Stomach (tissue), 4 donors: ENCODE measurements at regions not wholly inside any gene's neighbourhood (a gene's known extent, or its start where the extent isn't known, plus 50 kb on each side); places are given as distances from the start of the nearest gene placed in this dataset.

Source experiments
- EP300 ChIP-seq: sonication (generic); formaldehyde crosslinking; IDR thresholded peaks from one replicate; pipeline ENCODE4 v1.6.1; 2017; ENCODE audit warnings: antibody characterized with exemption
- POLR2A ChIP-seq, 4 donors: fragments of 450-650 bp; IDR thresholded peaks; one replicate each; pipeline ENCODE4 v1.6.1; 2016; ENCODE audit warnings: antibody characterized with exemption in 4 of 4, control low read depth in 2 of 4, mild to moderate bottlenecking in 1 of 4, moderate library complexity in 1 of 4
- POLR2AphosphoS5 ChIP-seq, 3 donors: sonication (generic); formaldehyde crosslinking; IDR thresholded peaks; one replicate each; pipeline ENCODE4 v1.6.1; 2016; ENCODE audit warnings: antibody characterized with exemption in 3 of 3
- TF ChIP-seq, protein P1 (sequence below), 7 experiments: fragments of 450-650 bp in 4 of 7; fragments of 200-600 bp in 3 of 7; sonication (generic) in 3 of 7; IDR thresholded peaks; one replicate each; pipeline ENCODE4 v1.5.1; 2016 to 2019; ENCODE audit warnings: antibody characterized with exemption in 7 of 7, control low read depth in 2 of 7, mild to moderate bottlenecking in 1 of 7

DNA sequence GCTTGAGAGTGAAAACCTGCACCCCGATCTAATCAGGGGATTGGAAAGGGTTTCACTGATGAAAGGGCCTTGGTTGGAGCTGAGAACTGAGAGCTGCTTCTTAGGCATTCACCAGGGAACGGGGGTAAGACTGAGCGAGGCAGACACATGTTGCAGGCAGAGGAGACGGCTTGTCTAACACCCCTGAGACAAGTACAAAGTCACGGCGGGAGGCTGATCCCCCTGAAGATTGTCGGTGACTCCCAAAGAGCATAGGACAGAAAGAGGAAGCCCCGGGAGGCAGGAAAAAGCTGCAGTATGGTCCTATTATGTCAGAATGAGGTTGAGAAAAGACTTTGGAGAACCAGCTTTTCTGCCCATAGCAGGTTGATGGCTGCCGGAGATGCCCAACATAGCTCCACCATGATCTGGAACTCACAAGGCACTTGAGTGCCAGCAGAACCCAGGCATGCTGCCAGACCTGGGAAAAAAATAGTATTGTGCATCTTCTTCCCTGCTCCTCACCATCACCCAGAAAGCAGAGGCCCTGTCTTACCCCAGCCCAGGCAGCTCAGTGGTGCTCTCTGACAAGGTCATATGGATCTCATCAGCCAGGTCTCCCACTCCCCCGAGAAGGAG, 463.9 kb upstream of the PROX1 start:
- TF ChIP-seq, protein P1, sequence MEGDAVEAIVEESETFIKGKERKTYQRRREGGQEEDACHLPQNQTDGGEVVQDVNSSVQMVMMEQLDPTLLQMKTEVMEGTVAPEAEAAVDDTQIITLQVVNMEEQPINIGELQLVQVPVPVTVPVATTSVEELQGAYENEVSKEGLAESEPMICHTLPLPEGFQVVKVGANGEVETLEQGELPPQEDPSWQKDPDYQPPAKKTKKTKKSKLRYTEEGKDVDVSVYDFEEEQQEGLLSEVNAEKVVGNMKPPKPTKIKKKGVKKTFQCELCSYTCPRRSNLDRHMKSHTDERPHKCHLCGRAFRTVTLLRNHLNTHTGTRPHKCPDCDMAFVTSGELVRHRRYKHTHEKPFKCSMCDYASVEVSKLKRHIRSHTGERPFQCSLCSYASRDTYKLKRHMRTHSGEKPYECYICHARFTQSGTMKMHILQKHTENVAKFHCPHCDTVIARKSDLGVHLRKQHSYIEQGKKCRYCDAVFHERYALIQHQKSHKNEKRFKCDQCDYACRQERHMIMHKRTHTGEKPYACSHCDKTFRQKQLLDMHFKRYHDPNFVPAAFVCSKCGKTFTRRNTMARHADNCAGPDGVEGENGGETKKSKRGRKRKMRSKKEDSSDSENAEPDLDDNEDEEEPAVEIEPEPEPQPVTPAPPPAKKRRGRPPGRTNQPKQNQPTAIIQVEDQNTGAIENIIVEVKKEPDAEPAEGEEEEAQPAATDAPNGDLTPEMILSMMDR (IDR thresholded peaks at IDR 0.05) = no peak
- TF ChIP-seq POLR2A (IDR thresholded peaks at IDR 0.05) = no peak
- no peak for TF ChIP-seq EP300
- no peak for TF ChIP-seq POLR2AphosphoS5 (IDR thresholded peaks at IDR 0.05)
